GM12865 (cell line): ENCODE measurements at regions not wholly inside any gene's neighbourhood (a gene's known extent, or its start where the extent isn't known, plus 50 kb on each side); places are given as distances from the start of the nearest gene placed in this dataset.

ENCODE experiments used
- DNase-seq: peaks from one replicate; pipeline ENCODE4 v3.0.0; 2010; ENCODE audit warnings: low read depth
- H3K4me3 ChIP-seq: 2 replicates; pipeline ENCODE4 v1.5.1; 2011; ENCODE audit warnings: mild to moderate bottlenecking, low read depth, low read length, control low read depth
- CTCF ChIP-seq: IDR thresholded peaks from 2 replicates; pipeline ENCODE4 v1.5.1; 2011; ENCODE audit warnings: low read length, control low read depth, low read depth, inconsistent platforms; ENCODE audit not compliant: insufficient read depth; ENCODE audit errors: missing control alignments

GRCh38 chr14:99118046-99118721 is 153.8 kb downstream of the BCL11B start:
- no peak for TF ChIP-seq CTCF
- DNase-seq = no peak
- no peak overlapping the region for H3K4me3 ChIP-seq

DNA sequence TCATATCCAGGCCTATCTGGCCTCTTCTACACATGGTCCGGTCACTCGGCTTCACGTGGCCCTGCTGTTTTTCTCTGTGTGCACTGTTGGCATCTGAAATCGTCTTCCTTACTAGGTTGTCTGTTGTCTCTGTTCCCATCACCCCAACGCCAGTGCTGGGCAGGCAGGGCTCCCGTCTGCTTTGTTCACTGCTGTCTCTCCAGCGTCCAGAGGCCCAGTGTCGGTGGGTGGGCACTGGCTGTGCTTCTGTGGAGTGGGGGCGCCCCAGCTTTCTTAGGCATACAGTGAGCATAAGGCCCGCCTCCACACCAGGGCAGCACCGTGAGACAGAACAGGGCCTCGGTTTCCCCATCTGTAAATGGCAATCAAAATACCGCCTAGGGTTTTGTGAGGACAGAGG is 153.1 kb downstream of the BCL11B start:
- no peak overlapping the region for H3K4me3 ChIP-seq
- no peak for DNase-seq
- TF ChIP-seq CTCF = no peak
